ENCODE measurements at regions not wholly inside any gene's neighbourhood (a gene's known extent, or its start where the extent isn't known, plus 50 kb on each side); places are given as distances from the start of the nearest gene placed in this dataset.

DNA sequence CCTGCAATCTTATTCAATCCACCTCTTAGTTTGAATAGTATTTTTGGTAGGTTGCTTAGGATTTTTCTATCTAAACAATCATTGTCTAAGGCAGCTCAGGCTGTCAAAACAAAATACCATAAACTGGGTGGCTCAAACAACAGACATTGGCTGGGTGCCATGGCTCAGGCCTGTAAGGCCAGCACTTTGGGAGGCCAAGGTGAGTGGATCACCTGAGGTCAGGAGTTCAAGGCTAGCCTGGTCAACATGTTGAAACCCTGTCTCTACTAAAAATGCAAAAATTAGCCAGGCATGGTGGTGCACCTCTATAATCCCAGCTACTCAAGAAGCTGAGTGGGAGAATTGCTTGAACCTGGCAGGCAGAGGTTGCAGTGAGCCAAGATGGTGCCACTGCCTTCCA lies 126.7 kb downstream of the CYLD start:
- no peaks in the 10 kb centered on the region for H3K4me1 ChIP-seq
- H3K27ac ChIP-seq = no peak overlapping the region
- TF ChIP-seq, protein P1, sequence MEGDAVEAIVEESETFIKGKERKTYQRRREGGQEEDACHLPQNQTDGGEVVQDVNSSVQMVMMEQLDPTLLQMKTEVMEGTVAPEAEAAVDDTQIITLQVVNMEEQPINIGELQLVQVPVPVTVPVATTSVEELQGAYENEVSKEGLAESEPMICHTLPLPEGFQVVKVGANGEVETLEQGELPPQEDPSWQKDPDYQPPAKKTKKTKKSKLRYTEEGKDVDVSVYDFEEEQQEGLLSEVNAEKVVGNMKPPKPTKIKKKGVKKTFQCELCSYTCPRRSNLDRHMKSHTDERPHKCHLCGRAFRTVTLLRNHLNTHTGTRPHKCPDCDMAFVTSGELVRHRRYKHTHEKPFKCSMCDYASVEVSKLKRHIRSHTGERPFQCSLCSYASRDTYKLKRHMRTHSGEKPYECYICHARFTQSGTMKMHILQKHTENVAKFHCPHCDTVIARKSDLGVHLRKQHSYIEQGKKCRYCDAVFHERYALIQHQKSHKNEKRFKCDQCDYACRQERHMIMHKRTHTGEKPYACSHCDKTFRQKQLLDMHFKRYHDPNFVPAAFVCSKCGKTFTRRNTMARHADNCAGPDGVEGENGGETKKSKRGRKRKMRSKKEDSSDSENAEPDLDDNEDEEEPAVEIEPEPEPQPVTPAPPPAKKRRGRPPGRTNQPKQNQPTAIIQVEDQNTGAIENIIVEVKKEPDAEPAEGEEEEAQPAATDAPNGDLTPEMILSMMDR (IDR thresholded peaks at IDR 0.05) = no peak
- intact Hi-C loops (cut with DNase I; ENCODE audit: low total_unique reads) = no loop called here
- no peaks in the 10 kb centered on the region for H3K27me3 ChIP-seq
- H3K9me3 ChIP-seq = peaks cover 0 to 4% (median 0%) of the 10 kb centered on the region in 3 donors
- DNase-seq = no peak
- H3K36me3 ChIP-seq = no peaks in the 10 kb centered on the region
- no peak overlapping the region for H3K4me3 ChIP-seq

DNA sequence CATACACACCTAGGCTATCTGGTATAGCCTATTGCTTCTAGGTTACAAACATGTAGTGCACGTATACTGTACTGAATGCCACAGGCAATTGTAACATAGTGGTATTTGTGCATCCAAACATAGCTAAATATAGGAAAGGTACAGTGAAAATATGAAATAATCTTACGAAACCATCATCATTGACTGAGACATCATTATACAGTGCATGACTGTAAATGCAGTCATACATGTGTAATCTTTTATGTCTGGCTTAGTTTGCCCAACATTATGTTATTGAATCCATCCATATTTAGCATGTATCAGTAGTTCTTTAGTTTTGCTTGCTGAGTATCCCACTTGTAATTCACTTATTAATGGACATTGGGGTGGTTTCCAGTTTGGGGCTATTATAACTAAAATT lies 124.9 kb downstream of the CYLD start:
- no peaks in the 10 kb centered on the region for H3K9me3 ChIP-seq
- intact Hi-C loops (cut with DNase I; ENCODE audit: low total_unique reads) = no loop called here
- H3K4me1 ChIP-seq = no peaks in the 10 kb centered on the region
- TF ChIP-seq, protein P1 (IDR thresholded peaks at IDR 0.05) = no peak
- no peak overlapping the region for H3K27ac ChIP-seq
- DNase-seq = no peak
- no peaks in the 10 kb centered on the region for H3K27me3 ChIP-seq
- H3K4me3 ChIP-seq = no peak overlapping the region
- H3K36me3 ChIP-seq = no peaks in the 10 kb centered on the region

DNA sequence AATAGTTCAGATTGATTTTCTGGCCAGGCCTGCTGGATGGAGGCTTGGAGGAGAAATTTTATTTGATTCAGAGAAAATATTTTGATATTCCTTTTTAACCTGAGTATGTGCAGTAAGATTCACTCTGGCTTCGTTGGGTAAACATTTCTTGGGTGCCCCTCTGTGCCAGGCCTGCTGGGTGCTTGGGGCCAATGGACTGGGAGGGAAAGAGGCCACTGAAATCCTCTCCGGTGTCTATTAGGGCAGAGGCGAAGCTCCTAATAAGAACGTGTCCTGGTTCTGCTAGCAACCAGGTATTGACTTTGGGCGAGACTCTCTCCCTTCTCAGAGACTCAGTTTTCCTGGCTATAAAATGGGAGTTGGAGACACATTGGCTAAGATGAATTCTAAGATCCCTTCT lies 122.5 kb downstream of the CYLD start:
- intact Hi-C loops (cut with DNase I; ENCODE audit: low total_unique reads) = no loop called here

DNA sequence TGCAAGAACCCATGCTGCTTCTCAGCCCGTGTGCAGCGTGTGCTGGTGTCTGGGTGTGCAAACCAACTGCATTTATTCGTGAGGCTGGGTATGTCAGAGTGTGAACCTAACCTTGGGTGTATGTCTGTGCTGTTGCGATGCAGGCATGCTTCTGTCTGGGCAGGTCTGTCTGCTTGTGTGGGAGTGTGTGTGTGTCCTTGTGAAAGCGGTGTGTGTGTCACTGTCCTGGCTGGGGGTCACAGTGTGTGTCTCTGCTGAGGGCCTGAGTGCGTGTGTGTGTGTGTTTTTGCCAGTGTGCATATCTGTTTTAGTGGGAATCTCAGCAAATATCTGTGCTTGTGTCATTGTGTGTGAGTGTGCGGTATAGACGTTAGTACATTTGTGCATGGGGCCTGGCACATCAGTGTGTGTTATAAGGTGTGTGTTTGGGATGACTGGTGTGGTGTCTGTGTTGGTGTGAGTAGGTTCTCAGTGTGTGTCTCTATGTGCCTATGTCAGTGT lies 121.8 kb downstream of the CYLD start:
- TF ChIP-seq, protein P1 (IDR thresholded peaks at IDR 0.05) = no peak
- no peaks in the 10 kb centered on the region for H3K27me3 ChIP-seq
- intact Hi-C loops (cut with DNase I; ENCODE audit: low total_unique reads) = no loop called here
- no peaks in the 10 kb centered on the region for H3K4me1 ChIP-seq
- no peaks in the 10 kb centered on the region for H3K9me3 ChIP-seq
- H3K36me3 ChIP-seq = no peaks in the 10 kb centered on the region
- no peak overlapping the region for H3K27ac ChIP-seq
- no peak for DNase-seq
- no peak overlapping the region for H3K4me3 ChIP-seq

More for the DNA sequence above, 122.5 kb downstream of the CYLD start:
- H3K9me3 ChIP-seq = no peaks in the 10 kb centered on the region
- H3K27ac ChIP-seq = no peak overlapping the region
- no peaks in the 10 kb centered on the region for H3K4me1 ChIP-seq
- no peak overlapping the region for H3K4me3 ChIP-seq
- H3K27me3 ChIP-seq = no peaks in the 10 kb centered on the region
- no peak for DNase-seq
- TF ChIP-seq, protein P1 (IDR thresholded peaks at IDR 0.05) = no peak
- no peaks in the 10 kb centered on the region for H3K36me3 ChIP-seq

DNA sequence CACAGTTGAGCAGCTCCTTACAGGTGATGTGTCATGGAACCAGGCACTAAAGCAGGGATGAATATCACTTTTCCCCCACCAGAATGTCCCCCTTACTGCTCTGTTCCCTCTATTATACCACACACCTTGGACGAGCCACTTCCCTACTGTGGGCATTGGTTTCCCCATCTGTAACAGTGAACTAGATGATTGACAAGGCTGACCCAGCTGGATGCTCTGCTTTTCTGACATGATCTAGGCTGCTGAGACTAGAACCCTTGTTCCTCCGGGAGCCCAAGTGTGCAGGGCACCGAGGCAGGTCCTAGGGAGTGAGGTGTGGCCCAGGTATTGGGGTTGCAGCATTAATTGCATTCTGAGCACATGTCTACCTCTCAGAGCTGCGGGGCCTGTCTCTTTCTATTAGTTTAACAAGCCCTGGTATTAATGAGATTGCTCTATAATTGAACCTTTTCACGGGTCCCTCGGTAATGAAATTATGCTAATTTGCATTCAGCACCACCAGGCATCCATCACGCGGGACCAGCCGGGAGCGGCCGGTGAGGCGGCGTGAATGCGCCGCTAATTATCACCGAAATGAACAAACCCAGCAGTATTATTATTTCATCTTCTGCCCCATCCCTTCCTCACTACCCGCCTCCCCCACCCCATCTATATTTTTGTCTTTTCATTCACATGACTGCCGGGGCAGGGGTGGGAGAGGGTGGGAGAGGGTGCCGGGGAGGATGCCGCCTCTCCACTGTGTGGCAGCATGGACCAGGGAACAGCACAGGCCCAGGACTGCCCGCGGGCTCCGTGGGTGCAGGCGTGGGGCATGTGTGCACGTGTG lies 121.1 kb downstream of the CYLD start:
- Histone ChIP-seq H3K36me3 (no peaks in the 10 kb centered on the region), H3K27ac (no peak overlapping the region), H3K4me1 (no peaks in the 10 kb centered on the region), H3K27me3 (no peaks in the 10 kb centered on the region), H3K9me3 (no peaks in the 10 kb centered on the region), H3K4me3 (no peak overlapping the region)
- intact Hi-C loops (cut with DNase I; ENCODE audit: low total_unique reads) = no loop called here
- DNase-seq = no peak
- TF ChIP-seq, protein P1 (IDR thresholded peaks at IDR 0.05) = no peak
